ENCODE measurements at regions not wholly inside any gene's neighbourhood (a gene's known extent, or its start where the extent isn't known, plus 50 kb on each side); places are given as distances from the start of the nearest gene placed in this dataset.
"Not testable (repeated sequence)": the region's sequence is repeated elsewhere in the genome, so short reads cannot be mapped to it uniquely, and the experiment has no call there.

- not testable (repeated sequence) for TF ChIP-seq POLR2AphosphoS5, POLR2A, CTCF, EP300 (IDR thresholded peaks at IDR 0.05)
Observed at GRCh38 chr22:25463347-25463628, 101.2 kb upstream of the GRK3 start.

Data from gastroesophageal sphincter (tissue), 3 donors.